ENCODE measurements at regions not wholly inside any gene's neighbourhood (a gene's known extent, or its start where the extent isn't known, plus 50 kb on each side); places are given as distances from the start of the nearest gene placed in this dataset.

GRCh38 chr9:38285236-38285635 lies 107.3 kb upstream of the ALDH1B1 start:
- Histone ChIP-seq H3K36me3 (ENCODE audit: control insufficient read depth, insufficient read depth, low read length) (no peaks in the 10 kb centered on the region), H3K9me3 (ENCODE audit: control insufficient read depth, insufficient read depth, low read depth, low read length) (no peaks in the 10 kb centered on the region), H3K27ac (ENCODE audit: low read length) (no peak overlapping the region), H3K4me3 (ENCODE audit: low read depth in 2 of 2, low read length in 2 of 2) (no peak overlapping the region), H3K4me1 (ENCODE audit: control insufficient read depth, insufficient read depth, low read length) (no peaks in the 10 kb centered on the region), H3K27me3 (ENCODE audit: control insufficient read depth, insufficient read depth, low read length) (no peaks in the 10 kb centered on the region)
- ChIA-PET CTCF (no interaction called here), POLR2A (no interaction called here)
- BruUV-seq (replicated peaks), result no TSS peak
- DNase-seq (ENCODE audit: low read depth, low spot score) (no peak), ATAC-seq (no peak)
- in situ Hi-C loops (cut with HindIII; ENCODE audit: low pct_unique_long_range_greater_than_20kb, low sequenced_read_pairs), result no loop called here
- intact Hi-C loops (cut with micrococcal nuclease; ENCODE audit: unreplicated experiment), result no loop called here
- no peak for TF ChIP-seq POLR2AphosphoS5 (IDR thresholded peaks at IDR 0.05; ENCODE audit: low read depth, low read length)
- TF ChIP-seq, protein P1, sequence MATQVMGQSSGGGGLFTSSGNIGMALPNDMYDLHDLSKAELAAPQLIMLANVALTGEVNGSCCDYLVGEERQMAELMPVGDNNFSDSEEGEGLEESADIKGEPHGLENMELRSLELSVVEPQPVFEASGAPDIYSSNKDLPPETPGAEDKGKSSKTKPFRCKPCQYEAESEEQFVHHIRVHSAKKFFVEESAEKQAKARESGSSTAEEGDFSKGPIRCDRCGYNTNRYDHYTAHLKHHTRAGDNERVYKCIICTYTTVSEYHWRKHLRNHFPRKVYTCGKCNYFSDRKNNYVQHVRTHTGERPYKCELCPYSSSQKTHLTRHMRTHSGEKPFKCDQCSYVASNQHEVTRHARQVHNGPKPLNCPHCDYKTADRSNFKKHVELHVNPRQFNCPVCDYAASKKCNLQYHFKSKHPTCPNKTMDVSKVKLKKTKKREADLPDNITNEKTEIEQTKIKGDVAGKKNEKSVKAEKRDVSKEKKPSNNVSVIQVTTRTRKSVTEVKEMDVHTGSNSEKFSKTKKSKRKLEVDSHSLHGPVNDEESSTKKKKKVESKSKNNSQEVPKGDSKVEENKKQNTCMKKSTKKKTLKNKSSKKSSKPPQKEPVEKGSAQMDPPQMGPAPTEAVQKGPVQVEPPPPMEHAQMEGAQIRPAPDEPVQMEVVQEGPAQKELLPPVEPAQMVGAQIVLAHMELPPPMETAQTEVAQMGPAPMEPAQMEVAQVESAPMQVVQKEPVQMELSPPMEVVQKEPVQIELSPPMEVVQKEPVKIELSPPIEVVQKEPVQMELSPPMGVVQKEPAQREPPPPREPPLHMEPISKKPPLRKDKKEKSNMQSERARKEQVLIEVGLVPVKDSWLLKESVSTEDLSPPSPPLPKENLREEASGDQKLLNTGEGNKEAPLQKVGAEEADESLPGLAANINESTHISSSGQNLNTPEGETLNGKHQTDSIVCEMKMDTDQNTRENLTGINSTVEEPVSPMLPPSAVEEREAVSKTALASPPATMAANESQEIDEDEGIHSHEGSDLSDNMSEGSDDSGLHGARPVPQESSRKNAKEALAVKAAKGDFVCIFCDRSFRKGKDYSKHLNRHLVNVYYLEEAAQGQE (IDR thresholded peaks at IDR 0.05; ENCODE audit: insufficient read depth in 1 of 2, low read depth in 2 of 2, low read length in 1 of 2), result no peak
- TF ChIP-seq TCF7L2 (IDR thresholded peaks at IDR 0.05; ENCODE audit: low read depth, low read length), result no peak
- TF ChIP-seq, protein P2, sequence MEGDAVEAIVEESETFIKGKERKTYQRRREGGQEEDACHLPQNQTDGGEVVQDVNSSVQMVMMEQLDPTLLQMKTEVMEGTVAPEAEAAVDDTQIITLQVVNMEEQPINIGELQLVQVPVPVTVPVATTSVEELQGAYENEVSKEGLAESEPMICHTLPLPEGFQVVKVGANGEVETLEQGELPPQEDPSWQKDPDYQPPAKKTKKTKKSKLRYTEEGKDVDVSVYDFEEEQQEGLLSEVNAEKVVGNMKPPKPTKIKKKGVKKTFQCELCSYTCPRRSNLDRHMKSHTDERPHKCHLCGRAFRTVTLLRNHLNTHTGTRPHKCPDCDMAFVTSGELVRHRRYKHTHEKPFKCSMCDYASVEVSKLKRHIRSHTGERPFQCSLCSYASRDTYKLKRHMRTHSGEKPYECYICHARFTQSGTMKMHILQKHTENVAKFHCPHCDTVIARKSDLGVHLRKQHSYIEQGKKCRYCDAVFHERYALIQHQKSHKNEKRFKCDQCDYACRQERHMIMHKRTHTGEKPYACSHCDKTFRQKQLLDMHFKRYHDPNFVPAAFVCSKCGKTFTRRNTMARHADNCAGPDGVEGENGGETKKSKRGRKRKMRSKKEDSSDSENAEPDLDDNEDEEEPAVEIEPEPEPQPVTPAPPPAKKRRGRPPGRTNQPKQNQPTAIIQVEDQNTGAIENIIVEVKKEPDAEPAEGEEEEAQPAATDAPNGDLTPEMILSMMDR (IDR thresholded peaks at IDR 0.05), result no peak
- TF ChIP-seq SIN3A (IDR thresholded peaks at IDR 0.05; ENCODE audit: borderline replicate concordance, insufficient read depth, low read depth, low read length), result no peak

DNA sequence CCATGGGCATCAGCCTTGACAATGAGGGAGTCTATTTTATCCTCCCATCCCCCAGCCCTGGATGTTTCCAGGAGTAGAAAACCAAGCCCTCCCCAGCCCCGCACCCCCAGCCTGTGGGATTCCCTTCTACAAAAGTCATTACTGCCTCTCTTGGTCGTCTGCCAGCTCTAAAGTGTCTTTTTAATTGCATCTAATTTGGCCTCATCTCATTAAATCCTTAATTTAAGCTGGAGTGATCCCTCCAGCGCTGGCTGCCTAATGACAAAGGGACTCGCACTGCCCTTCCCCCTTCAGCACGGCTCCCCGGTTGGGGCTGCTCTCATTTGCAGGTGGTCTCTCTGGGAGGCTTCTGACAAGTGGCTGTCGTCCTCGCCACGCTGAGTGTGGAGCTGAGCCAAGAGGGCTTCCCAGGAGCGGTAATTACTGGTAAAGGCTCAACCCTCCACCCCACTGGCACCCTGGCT lies 107.9 kb upstream of the ALDH1B1 start:
- Histone ChIP-seq H3K27ac (ENCODE audit: low read length) (no peak overlapping the region), H3K4me1 (ENCODE audit: control insufficient read depth, insufficient read depth, low read length) (no peaks in the 10 kb centered on the region), H3K4me3 (ENCODE audit: low read depth in 2 of 2, low read length in 2 of 2) (no peak overlapping the region), H3K9me3 (ENCODE audit: control insufficient read depth, insufficient read depth, low read depth, low read length) (no peaks in the 10 kb centered on the region), H3K27me3 (ENCODE audit: control insufficient read depth, insufficient read depth, low read length) (no peaks in the 10 kb centered on the region), H3K36me3 (ENCODE audit: control insufficient read depth, insufficient read depth, low read length) (no peaks in the 10 kb centered on the region)
- ChIA-PET POLR2A (no interaction called here), CTCF (no interaction called here)
- intact Hi-C loops (cut with micrococcal nuclease; ENCODE audit: unreplicated experiment) (no loop called here), in situ Hi-C loops (cut with HindIII; ENCODE audit: low pct_unique_long_range_greater_than_20kb, low sequenced_read_pairs) (no loop called here)
- TF ChIP-seq, protein P2 (IDR thresholded peaks at IDR 0.05), result no peak
- TF ChIP-seq POLR2AphosphoS5 (IDR thresholded peaks at IDR 0.05; ENCODE audit: low read depth, low read length), result no peak
- TF ChIP-seq, protein P1 (IDR thresholded peaks at IDR 0.05; ENCODE audit: insufficient read depth in 1 of 2, low read depth in 2 of 2, low read length in 1 of 2), result no peak
- TF ChIP-seq SIN3A (IDR thresholded peaks at IDR 0.05; ENCODE audit: borderline replicate concordance, insufficient read depth, low read depth, low read length), result no peak
- no peak for TF ChIP-seq TCF7L2 (IDR thresholded peaks at IDR 0.05; ENCODE audit: low read depth, low read length)
- ATAC-seq (no peak), DNase-seq (ENCODE audit: low read depth, low spot score) (no peak)
- no TSS peak for BruUV-seq (replicated peaks)
